Muscle layer of colon (tissue), 2 donors: ENCODE measurements at regions not wholly inside any gene's neighbourhood (a gene's known extent, or its start where the extent isn't known, plus 50 kb on each side); places are given as distances from the start of the nearest gene placed in this dataset.

ENCODE experiments used
- H3K27ac ChIP-seq: one replicate; pipeline ENCODE4 v1.7.0; 2013; ENCODE audit warnings: low read depth, mild to moderate bottlenecking, low read length, moderate library complexity
- H3K27me3 ChIP-seq, 2 donors: one replicate each; pipeline ENCODE4 v1.7.0; 2013; ENCODE audit warnings: low read length in 2 of 2, mild to moderate bottlenecking in 2 of 2; ENCODE audit not compliant: insufficient read depth in 2 of 2, control insufficient read depth in 1 of 2
- H3K36me3 ChIP-seq: one replicate; pipeline ENCODE4 v1.7.0; 2013; ENCODE audit warnings: mild to moderate bottlenecking, low read length; ENCODE audit not compliant: insufficient read depth
- H3K4me1 ChIP-seq: one replicate; pipeline ENCODE4 v1.7.0; 2013; ENCODE audit warnings: mild to moderate bottlenecking, low read length; ENCODE audit not compliant: insufficient read depth
- H3K4me3 ChIP-seq, 2 donors: one replicate each; pipeline ENCODE4 v1.7.0; 2013; ENCODE audit warnings: low read length in 2 of 2, low read depth in 1 of 2, mild to moderate bottlenecking in 1 of 2, moderate library complexity in 1 of 2
- H3K9ac ChIP-seq: one replicate; pipeline ENCODE4 v1.7.0; 2013; ENCODE audit warnings: low read length
- H3K9me3 ChIP-seq: one replicate; pipeline ENCODE4 v1.7.0; 2013; ENCODE audit warnings: mild to moderate bottlenecking, low read length
- donor health status: abdominal sarcoma.
- donor health status: Adenocarcinoma of cecum.

DNA sequence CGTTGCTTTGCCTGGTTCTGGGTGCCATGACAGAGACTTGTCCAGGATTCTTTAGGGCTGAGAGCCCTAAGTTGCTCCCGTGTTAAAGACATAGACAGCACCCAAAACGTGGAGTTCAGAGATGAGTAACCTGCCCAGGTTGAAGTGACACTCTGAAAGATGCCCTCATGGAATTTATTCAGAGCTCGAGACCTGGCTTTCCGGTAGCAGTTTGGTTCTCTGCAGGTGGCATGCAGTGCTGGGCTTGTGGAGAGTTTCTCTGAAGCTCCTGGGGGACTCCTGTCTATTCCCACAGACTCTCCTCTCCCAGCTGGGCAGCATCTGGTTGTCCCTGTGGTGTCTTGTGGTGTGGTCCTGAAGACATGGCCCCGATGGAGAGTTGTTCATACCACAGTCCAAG lies 241.0 kb downstream of the RHOU start:
- Histone ChIP-seq H3K36me3 (no peaks in the 10 kb centered on the region), H3K9ac (no peak overlapping the region)

DNA sequence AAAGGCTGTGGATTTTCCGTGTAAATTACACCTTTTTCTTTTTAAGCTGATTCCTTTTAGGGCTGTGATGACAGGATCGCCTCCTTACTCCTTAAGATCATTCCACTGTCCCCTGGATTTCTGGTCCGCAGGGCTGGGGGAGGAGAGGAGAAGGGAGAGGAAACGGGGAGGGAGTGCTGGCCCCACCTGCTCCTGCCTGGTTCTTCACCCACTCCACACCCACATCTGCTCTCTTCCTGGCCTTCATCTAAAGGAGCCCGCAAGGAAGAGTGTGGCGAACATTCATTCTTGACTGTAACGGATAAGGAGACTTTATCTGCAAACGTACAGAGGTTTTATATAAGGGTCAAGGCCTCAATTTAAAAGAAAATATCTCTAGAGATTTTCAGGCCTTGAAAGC lies 242.0 kb downstream of the RHOU start:
- H3K9ac ChIP-seq: no peak overlapping the region
- H3K9me3 ChIP-seq: no peaks in the 10 kb centered on the region
- no peak overlapping the region for H3K27ac ChIP-seq
- H3K36me3 ChIP-seq: no peaks in the 10 kb centered on the region
- H3K27me3 ChIP-seq: no peaks in the 10 kb centered on the region
- H3K4me1 ChIP-seq: peaks cover 25% of the 10 kb centered on the region
- no peak overlapping the region for H3K4me3 ChIP-seq

More for the DNA sequence above, 241.0 kb downstream of the RHOU start:
- peaks cover 25% of the 10 kb centered on the region for H3K4me1 ChIP-seq
- no peak overlapping the region for H3K4me3 ChIP-seq
- H3K9me3 ChIP-seq: no peaks in the 10 kb centered on the region
- no peak overlapping the region for H3K27ac ChIP-seq
- H3K27me3 ChIP-seq: no peaks in the 10 kb centered on the region

GRCh38 chr1:228977741-228978140 lies 242.5 kb downstream of the RHOU start:
- Histone ChIP-seq H3K27ac (no peak overlapping the region), H3K36me3 (no peaks in the 10 kb centered on the region), H3K4me3 (no peak overlapping the region), H3K9me3 (no peaks in the 10 kb centered on the region), H3K4me1 (peaks cover 25% of the 10 kb centered on the region), H3K27me3 (no peaks in the 10 kb centered on the region), H3K9ac (no peak overlapping the region)

DNA sequence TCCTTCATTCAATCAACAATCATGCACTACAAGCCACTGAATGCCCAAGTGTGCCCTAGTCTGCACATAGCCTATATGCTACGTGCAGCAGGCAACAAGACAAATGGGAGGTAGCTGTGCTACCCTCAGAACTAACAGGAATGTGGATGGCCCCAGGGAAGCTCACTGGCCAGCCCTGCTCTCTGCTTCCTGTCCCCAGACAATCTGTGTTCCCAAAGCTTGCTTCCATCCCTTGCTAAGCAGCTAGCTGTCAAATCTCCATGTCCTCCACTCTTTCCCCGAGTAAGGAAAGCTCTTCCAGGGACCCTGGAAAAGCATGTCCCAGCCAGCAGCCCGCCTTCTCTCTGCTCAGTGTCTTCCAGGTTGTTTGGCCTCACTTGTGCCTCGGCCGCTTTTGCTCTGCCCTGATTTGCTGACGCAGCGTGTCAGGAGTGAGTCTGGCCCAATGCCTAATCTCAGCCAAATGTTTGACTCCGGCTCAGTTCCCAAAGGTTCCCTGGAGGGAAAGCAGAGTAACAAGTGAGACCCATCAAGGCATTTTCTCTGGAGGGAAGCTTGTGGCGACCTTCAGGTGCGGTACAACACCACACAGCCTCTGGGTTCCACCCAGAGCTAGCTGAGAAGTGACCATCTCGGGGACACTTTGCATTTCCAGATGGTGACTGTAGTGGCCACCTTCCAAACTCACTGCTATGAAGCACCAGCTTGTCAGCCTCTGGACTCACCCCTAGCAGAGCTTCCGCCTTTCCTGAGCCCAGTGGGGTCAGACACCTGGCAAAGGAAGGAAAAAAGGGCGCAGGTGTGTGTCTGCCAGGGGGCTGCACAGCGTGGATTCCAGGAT lies 243.4 kb downstream of the RHOU start:
- Histone ChIP-seq H3K4me3 (no peak overlapping the region), H3K4me1 (peaks cover 25% of the 10 kb centered on the region), H3K36me3 (no peaks in the 10 kb centered on the region), H3K27ac (peak overlapping the region; percentile 35), H3K9me3 (no peaks in the 10 kb centered on the region), H3K9ac (no peak overlapping the region), H3K27me3 (no peaks in the 10 kb centered on the region)

DNA sequence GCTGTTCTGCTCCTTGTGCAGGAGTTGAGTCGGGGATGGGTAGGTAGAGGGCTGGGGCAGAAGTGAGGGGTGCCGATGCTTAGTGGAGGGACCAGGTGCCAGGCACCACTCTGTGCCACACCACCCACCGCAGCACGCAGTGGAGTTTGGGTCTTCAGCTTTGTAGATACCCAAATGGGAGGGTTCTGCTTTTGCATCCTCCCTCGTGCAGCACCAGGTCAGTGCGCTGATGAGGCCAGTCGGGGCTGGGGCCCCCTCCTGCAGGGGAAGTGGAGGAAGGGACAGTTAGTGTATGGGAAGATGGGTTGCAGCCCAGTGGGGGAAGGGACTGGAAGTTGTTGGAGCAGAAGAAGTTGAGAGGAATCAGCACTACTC lies 244.0 kb downstream of the RHOU start:
- H3K27ac ChIP-seq: no peak overlapping the region
- H3K4me1 ChIP-seq: peaks cover 25% of the 10 kb centered on the region
- H3K27me3 ChIP-seq: no peaks in the 10 kb centered on the region
- H3K9ac ChIP-seq: no peak overlapping the region
- no peaks in the 10 kb centered on the region for H3K9me3 ChIP-seq
- no peaks in the 10 kb centered on the region for H3K36me3 ChIP-seq
- H3K4me3 ChIP-seq: no peak overlapping the region

DNA sequence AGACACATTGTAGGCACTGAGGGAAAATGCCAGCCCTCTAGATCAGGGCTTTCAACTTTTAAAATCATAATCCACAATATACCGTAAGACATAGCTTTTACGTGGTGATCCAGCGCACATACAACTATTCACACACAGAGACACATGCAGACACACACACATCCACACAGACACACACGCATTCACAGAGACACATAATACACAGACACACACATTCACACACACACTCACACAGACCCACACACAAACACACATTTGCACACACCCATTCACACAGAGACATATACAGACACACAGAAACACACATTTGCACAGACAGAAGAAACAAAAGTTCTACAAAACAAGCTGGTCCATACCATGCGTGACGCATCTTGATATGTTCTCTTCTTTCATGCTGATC lies 244.5 kb downstream of the RHOU start:
- Histone ChIP-seq H3K36me3 (no peaks in the 10 kb centered on the region), H3K9me3 (no peaks in the 10 kb centered on the region), H3K4me3 (no peak overlapping the region), H3K27ac (no peak overlapping the region), H3K27me3 (no peaks in the 10 kb centered on the region), H3K4me1 (peaks cover 25% of the 10 kb centered on the region), H3K9ac (no peak overlapping the region)

DNA sequence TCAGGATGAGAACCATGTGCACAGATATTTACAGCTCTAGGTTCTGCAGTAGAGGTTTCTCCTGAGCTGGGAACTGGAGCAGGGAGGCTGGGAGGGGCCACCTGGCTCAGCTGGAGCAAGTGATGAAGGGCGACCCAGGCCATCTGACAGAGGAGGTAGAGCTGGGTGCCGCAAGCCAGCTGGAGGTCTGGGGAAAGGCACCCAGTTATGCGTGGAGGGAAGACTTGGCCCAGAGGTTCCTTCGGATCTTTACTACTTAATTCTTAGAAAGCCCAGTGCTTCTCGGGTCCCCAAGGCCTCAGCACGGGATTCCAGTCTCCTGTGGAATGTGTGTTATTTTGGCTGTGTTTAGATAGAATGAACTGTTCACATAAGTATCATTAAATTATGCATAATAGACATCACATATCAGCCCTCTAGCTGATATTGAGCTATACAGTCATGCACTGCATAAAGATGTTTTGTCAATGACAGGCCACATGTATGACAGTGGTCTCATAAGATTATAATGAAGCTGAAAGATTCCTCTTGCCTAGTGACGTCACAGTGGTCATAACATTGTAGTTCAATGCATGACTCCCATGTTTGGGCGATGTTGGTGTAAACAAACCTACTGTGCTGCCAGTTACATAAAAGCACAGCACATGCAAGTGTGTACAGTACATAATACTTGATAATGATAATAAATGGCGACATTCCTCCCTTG lies 245.1 kb downstream of the RHOU start:
- Histone ChIP-seq H3K4me3 (no peak overlapping the region), H3K9me3 (no peaks in the 10 kb centered on the region), H3K27me3 (no peaks in the 10 kb centered on the region), H3K4me1 (peaks cover 25% of the 10 kb centered on the region), H3K36me3 (no peaks in the 10 kb centered on the region), H3K9ac (no peak overlapping the region), H3K27ac (no peak overlapping the region)

DNA sequence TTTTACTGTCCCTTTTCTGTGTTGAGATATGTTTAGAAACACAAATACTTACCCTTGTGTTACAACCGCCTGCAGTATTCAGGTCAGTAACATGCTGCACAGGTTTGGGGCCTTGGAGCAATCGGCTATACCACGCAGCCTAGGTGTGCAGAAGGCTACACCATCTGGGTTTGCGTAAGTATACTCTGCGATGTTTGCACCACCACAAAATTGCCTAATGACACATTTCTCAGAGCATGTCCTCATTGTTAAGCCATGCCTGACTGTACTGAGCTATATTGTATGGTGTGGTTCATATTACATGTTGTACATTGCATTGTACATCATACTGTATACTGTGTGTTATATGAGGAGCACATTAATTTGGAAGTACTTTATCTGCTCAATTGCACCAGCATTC lies 247.4 kb downstream of the RHOU start:
- Histone ChIP-seq H3K9ac (no peak overlapping the region), H3K9me3 (no peaks in the 10 kb centered on the region), H3K27me3 (no peaks in the 10 kb centered on the region), H3K4me1 (peaks cover 43% of the 10 kb centered on the region), H3K4me3 (no peak overlapping the region), H3K27ac (no peak overlapping the region), H3K36me3 (no peaks in the 10 kb centered on the region)

DNA sequence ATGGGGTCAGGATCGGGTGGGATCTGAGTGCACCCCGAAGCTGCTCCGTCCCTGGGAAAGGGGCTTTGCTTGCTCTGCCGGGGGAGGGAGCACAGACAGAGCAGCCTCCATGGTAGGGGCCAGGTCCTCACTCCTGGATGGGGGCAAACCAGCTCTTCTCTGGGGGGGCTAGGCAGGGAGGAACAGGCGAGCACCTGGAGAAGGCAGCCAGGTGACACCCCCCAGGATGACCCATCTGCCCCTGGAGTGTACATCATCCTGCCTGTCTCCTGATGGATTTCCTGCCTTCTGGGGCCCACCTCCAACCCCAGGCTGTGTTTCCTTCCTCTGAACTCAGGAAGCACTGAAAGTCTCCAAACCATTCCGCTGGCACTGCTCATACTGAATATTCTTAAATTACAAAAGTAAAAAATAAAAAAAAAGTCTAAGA lies 248.0 kb downstream of the RHOU start:
- Histone ChIP-seq H3K4me1 (peaks cover 47% of the 10 kb centered on the region), H3K9me3 (no peaks in the 10 kb centered on the region), H3K9ac (no peak overlapping the region), H3K4me3 (no peak overlapping the region), H3K27ac (no peak overlapping the region), H3K36me3 (no peaks in the 10 kb centered on the region), H3K27me3 (no peaks in the 10 kb centered on the region)

GRCh38 chr1:228983661-228984060 lies 248.4 kb downstream of the RHOU start:
- Histone ChIP-seq H3K9me3 (no peaks in the 10 kb centered on the region), H3K27ac (no peak overlapping the region), H3K36me3 (no peaks in the 10 kb centered on the region), H3K4me1 (peaks cover 46% of the 10 kb centered on the region), H3K27me3 (no peaks in the 10 kb centered on the region), H3K4me3 (no peak overlapping the region), H3K9ac (no peak overlapping the region)

DNA sequence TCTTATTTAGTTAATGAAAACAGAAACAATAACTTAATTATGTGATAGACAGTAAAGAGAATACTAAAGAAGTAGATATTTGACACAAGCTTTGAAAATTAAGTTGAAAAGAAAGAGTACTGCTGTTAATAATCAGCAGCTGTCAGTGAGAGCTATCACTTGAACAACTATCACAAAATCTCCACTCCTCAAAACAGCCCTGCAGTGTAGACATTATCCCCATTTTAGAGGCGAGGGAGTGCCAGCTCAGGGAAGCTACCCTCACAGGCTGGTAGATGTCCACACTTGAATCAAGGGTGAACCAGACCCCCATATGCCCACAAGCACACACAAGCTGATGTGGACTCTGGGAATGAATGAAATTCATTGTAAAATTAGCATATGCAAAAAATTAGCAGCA lies 248.8 kb downstream of the RHOU start:
- H3K36me3 ChIP-seq: no peaks in the 10 kb centered on the region
- peaks cover 46% of the 10 kb centered on the region for H3K4me1 ChIP-seq
- no peaks in the 10 kb centered on the region for H3K9me3 ChIP-seq
- H3K27ac ChIP-seq: no peak overlapping the region
- H3K4me3 ChIP-seq: no peak overlapping the region
- no peaks in the 10 kb centered on the region for H3K27me3 ChIP-seq
- no peak overlapping the region for H3K9ac ChIP-seq
